GM19468 (cell line): ENCODE measurements at regions not wholly inside any gene's neighbourhood (a gene's known extent, or its start where the extent isn't known, plus 50 kb on each side); places are given as distances from the start of the nearest gene placed in this dataset.
"Not testable (repeated sequence)": the region's sequence is repeated elsewhere in the genome, so short reads cannot be mapped to it uniquely, and the experiment has no call there.

Experiments used
- ATAC-seq: cut with Tn5 transposase; IDR thresholded peaks from one replicate; pipeline ENCODE4 v1.9.1; 2021; ENCODE audit warnings: mild to moderate bottlenecking, moderate library complexity, moderate number of reproducible peaks; ENCODE audit not compliant: unreplicated experiment; ENCODE audit errors: extremely low read depth

DNA sequence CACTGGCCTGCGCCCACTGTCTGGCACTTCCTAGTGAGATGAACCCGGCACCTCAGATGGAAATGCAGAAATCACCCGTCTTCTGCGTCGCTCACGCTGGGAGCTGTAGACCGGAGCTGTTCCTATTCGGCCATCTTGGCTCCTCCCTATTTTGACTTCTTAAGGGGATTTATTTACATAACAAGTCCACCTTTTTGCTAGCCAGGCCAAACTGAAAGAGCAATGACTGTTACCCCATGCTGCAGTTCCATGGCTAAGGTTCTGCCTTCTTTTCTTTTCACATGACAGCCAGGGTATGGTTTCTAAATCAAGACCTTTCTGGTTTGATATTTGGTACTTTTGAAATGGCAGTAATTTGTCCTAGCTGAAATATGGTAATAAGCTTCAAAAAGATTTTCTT, 270.0 kb upstream of the RRP15 start:
- not testable (repeated sequence) for ATAC-seq

DNA sequence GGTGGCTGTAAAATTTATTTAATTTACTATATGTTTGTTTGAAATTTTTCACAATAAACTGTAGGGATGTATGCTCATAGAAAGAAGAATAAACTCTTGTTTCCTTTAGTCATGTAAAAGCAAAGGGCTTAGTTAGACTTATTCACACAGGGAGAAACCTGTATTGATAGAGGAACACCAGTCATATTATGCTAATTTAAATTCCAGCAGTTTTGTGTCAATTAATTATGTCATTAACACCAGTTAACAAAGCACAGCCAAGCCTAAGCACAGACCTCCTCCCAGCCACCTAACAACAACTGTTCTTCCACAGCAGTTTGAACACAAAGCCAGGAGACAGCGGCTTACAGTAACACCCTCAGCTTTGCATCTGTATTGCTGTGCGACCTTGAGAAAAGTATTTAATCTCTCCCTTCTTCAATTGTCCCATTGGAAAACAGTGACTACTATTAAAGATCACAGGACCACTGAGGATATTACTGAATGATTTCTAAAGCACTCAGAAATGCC, 260.8 kb upstream of the RRP15 start:
- ATAC-seq: no peak

DNA sequence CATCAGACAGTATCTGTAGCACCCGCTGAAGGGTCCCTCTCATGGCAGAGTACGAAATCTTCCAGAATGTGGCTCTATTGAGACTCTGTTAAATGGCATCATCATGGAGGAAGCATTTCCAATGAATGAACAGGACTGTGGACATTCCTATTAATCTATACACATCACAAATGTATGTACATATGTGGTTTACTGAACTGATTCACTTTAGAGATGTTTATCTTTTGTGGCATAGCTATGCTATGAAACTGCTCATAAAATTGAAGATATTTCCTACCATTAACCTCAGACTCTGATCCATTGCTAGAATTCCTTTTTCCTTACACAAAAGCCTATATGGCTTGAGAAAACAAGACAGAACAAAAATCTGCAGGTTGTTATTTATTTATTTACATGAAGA, 259.6 kb upstream of the RRP15 start:
- ATAC-seq: no peak

DNA sequence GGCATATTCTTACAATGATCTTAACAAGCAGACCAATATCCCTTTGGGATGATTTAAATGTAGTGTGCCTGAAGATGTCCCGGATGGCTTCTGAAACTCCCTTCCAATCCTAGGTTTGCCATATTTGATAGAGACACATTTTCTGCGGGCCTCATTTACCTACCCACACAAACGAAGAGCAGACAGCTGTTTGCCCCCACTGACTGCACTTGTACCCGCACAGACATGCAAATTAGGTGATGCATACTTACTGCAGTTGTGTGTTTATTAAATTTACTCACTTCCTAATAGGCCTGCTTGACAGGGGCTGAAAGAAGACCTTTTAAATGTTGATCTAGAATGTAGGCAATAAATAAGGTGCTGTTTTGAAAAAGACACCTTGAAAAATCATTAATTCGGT, 257.9 kb upstream of the RRP15 start:
- no peak for ATAC-seq

DNA sequence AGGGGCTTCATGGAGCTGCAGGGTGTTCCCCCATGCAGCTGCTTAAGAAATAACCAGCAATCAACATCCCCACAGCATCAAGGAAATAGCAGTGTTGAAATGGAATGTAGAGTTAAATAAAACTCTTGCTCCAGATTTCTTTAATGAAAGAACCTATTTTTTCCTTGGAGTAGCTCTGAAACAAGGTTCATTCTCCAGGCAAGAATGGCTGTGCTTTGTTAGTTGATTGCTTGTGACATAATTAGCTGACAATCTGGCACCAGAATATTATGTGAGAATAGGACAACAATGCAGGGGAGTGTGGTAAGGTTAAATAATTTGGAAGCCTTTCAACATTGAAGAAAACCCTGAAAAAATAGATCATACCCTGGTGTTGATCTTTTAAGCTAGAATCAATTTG, 254.2 kb upstream of the RRP15 start:
- ATAC-seq: no peak

DNA sequence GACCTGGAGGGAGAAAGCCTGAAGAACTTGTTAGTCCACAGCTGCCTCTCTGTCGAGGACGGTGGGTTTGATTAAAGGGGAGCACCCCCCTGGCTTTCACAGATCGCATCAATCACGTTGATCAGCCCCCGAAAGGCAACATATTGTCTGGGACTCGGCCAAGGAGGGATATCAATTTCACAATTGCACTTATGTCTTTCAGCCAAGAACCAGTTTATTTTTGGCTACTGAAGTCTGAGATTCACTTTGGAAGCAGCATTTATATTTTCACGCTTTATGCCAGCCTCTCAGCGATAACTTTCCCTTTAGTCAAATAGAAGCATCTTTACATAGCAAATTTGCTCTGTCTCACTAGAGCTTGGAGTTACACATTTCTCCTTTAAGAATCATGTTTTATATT, 253.2 kb upstream of the RRP15 start:
- ATAC-seq: no peak

DNA sequence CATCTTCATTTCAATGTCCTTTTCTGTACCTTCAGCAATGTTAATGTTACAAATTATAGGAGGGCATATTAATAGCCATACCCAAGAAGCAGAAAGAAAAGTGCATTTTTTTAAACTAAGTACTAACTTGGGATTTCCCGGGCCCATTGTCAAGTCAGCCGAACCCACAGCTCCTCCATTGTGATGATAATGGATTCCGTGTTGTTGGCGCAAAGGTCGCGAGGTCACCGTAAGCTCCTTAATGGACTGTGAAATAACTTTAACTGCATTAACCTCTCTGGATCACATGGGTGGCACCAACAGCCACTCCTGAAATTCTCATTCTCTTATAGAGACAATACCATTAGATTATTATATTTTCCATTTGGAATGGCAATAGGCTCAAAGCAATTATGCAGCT, 250.6 kb upstream of the RRP15 start:
- no peak for ATAC-seq

DNA sequence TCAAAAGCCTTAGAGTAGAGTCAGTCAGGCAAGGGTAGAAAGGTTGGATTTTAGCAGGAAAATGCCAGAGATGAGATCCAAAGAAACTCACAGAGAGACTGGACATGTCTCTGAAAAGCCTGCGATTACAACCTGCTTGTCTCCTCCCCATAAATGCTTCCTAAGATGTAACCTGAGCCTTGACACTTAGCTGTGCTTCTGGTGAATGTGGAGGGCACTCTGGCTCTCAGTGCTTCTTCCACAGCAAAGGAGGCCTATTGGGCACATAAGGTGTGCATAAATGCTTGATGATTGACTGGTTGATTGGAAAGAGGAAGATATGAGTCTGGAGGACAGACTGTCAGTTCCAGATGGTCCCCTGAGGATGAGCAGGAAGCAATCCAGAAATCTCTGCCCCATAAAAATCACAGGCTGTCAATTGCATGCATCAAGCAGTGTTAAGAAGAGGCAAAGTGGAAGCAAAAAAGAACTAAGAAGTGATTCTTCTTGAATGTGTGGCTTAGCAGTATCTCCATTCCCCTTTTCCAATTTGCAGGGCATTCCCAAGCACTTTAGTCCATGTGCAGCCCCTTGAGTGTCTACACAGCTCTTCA, 236.2 kb upstream of the RRP15 start:
- no peak for ATAC-seq

DNA sequence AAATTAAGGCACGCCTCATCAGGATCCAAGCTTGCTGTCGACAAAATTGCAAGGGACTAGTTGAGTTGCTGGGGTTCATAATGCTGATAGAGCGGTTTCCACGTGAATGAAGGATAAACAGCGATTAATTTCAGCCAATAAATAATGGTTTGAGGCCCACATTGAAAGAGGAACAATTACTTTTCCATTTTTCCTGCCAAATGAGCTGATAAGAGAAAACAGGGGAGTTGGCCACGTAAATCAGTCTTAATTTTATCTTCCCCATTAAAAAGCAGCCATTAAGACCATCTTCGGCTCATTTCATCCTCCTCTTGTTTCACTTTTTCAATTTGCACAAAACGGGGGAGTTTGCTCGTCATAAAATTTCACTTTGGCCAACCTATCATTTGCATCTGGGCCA, 235.5 kb upstream of the RRP15 start:
- no peak for ATAC-seq

DNA sequence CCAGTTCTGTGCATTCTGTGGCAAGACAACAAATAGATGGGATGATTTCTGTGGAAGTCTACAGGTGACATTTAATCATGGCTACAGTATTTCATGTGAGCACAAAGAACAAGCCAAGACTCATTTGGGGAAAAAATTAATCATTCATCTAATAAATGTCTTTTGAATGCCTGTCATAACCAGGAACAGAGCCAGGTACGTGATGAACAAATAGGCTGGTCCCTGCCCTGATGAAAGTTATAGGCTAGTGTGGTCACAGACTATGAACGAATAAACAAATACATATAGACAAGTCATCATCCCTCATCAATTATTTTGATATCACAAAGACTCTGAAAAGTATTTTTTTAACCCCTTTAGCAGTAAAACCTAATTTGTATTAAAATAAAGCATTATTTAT, 226.4 kb upstream of the RRP15 start:
- no peak for ATAC-seq

DNA sequence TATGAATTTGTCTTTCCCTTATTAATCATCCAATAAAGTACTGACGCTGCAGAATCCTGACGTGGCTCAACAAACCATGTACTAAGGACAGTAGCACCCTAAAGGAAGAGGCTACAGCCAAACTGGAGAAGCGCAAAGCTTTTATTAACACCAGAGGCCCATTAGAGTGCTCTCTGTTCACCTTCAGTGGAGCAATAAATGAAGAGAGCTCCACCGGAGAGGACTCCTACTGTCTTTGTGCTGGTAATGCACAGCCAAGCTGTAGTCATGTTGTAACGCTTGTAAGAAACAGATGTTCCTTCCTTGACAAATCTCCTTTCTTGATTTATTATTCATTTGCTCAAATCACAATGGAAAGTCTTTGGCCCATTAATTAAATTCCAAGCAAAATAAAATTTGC, 220.7 kb upstream of the RRP15 start:
- no peak for ATAC-seq

DNA sequence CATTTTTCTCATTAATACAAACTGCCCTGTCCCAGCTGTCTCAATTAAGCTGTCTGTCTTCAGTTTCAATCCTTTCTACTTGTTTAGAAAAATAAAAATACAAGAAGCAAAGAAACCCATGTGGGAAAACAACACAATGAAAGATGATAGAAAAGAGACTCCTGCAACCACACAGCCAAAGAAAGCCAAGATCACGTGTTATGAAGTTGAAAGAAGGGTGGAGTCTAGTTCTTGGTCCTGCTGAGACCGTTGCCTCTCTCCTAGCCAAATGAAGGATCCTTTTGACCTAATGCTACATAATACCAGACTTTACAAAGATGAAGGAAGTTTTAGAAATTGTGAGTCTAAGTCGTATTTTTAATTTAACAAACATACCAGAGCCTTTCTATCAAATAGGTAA, 218.8 kb upstream of the RRP15 start:
- no peak for ATAC-seq

DNA sequence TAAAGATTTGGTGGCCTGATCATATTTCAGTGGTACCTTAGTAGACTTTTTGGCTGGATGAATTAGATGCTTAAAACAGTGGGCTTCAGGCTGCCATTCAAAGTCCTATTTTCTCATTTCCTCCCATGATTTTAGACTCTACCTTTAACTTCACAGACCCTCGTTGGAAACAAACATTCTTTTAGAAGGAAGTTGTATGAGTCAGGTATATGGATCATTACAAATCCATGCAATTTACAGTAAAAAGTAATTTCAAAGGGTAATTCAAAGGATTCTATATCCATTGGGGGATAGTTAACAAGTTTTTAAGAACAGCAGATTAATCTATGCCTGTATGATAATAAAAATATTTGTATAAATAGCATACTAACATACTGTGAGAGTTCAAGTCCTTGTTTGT, 216.9 kb upstream of the RRP15 start:
- no peak for ATAC-seq

DNA sequence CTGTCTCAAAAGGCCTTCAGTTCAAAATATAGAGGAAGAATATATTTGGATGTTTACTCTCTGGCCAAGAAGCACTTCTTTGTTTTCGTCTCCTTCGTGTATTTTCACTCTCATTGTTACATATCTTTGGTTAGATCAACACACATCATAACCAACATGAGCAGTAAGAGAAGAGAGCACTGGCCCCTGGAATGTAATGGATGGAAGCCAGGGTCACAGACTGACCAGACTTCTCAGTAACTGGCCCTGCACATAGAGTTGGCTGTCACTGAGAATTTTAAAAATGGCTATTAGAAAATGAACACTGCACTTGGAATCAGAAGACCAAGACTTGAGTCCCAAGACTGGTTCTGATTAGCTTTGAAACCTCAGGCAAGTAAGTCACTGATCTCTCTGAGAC, 215.9 kb upstream of the RRP15 start:
- no peak for ATAC-seq

DNA sequence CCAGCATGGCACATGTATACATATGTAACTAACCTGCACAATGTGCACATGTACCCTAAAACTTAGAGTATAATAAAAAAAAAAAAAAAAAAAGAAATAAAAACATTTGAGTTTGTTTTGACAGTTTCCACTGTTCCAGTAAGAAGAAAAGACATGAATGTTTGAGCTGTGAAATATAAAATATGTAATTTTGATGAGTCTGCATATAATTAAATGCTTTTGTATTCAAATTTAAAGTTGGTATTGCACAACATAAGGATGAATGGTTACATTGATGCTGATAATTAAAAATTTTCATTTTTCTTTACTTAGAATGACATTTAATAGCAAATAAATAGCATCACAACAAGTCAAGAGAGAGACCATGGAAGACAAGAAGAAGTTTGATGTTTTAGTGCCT, 212.0 kb upstream of the RRP15 start:
- no peak for ATAC-seq

DNA sequence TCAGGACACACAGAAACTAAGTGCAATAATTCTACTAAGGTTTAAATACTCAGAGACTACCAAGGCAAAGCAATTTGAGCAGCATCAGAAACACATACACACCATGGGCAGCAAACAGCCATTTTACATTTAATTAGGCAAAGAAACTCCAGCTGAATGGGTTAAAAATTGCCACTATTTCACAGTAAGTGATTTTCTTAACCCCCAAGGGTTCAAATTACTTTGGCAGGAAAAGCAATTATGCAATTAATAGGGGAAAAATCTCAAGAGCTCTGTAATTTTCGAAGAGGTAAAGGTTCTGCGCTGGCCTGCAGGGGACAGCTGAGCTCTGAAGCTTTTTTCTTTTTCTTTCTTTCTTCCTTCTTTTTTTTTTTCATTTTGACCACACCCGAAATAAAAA, 206.2 kb upstream of the RRP15 start:
- no peak for ATAC-seq

DNA sequence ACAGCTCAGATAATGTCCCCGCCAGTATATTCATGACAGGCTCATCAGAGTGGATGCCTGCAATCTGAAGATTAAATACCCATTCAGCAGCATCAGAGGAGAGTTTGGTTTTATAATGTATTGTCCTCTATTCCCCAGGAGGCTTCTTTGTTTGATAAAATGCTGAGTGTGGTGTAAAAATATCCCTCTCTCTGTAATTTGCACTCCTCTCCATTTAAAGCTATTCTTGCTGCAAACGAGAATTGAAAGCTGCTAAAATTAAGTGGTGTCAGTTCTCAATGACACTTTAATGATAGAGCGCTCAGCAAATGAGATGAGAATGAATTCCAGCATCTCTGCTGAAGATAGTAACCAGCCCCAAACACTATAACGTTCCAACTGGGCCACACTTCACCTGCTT, 205.7 kb upstream of the RRP15 start:
- no peak for ATAC-seq

DNA sequence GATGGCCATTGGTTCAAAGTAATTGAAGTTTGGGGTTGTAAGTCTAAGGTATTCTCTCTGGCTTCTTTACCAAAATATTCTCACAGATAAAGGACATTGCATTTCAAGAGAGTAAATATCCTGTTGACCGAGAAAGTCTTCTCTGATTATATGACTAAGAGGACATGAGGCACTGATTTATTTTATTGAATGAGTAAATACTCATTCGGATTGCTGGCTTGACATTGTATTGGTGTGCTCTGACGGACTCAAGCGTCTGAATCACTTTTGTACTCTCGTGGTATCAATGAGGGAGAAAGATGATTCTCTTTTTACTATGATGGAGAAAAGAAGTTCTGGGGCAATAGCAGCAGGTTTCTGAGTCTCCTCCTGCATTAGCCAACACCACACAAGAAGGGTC, 205.3 kb upstream of the RRP15 start:
- ATAC-seq: no peak

DNA sequence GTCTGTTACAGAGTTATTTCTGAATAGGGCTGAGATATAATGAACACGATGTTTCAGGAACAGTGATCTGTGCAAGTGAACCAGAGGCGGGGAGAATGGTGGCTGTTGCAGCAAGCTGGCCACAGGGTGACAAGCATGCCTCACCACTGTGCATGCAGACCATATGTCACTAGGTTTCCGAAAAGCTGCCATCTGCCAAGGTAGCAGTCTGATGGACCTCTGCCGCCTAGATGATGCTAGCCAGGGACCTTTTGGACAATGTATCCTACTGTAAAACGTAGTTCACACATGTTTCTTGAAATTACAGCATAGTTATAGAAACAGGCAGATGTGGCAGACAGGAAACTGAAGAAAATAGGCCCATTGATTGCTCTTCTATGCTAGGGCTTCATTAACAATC, 204.2 kb upstream of the RRP15 start:
- ATAC-seq: no peak

DNA sequence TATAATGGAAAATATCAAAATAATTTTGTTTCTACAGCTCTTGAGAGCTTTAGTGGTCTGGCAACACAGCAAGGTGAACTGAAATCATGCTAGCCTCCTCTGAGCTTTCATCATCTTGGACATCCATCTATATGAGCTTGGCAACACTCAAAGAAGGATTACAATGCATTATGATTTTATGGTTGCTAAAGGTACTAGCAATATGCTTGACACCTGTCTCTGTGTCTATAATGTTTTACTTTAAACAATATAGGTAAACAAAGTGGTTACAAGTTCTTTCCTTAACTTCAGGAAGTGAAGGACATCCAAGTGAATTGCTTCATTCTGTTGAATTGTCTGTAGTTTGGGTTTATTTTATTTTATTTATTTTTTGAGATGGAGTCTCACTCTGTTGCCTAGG, 203.7 kb upstream of the RRP15 start:
- ATAC-seq: no peak

DNA sequence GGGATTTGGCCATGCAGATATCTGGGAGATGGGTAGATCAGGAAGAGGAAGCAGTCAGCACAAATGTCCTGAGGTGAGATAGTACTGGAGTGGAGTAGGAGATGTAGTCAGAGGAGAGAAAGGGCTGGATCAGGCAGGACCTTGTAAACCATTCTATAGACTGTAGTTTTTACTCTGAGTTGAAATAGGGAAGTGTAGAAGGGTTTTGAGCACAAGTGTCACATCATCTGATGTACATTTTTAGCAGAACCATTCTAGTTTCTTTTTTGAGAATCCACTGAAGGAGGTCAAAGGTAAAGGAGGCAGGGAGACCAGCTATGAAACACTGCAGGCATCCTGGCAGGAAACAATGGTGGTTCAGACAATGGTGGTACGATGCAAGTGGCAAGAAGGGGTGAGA, 194.6 kb upstream of the RRP15 start:
- no peak for ATAC-seq

DNA sequence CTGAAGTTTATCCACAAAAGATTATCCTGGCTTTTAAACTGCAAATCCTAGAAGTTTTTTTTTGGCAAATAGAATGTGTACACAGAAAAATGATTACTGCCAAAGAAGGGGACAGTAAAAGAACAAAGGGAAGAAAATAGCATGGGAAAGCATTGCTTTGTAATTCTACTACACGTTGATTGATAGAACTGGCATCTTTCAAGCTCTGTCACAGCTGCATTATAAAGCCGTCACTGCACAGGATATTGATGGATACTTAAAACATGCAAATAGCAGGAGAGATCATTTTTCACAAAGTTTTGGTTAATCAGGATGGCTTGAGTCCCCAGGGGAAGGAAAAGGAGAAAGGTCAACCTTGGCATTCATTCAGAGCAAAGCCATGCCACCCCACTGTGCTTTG, 183.7 kb upstream of the RRP15 start:
- no peak for ATAC-seq

DNA sequence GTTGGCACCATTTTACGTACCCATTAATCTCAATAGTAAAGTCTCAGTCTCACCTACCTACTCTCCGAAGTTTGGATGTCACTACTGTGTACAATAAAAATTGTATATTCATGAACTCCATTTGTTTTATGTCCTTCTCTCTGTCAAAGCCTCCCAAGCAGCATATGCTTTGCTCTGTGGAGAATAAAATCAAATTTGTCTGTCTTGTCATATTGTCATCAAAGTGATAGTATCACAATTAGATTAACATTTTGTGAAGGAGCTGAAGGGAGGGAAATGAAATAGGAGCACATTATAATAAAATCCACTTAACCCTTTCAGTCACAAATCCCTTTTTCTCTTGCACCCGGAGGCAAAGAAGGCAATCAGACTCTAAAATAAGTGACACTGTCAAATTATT, 177.1 kb upstream of the RRP15 start:
- no peak for ATAC-seq
